GM21381 (cell line): ENCODE measurements at regions not wholly inside any gene's neighbourhood (a gene's known extent, or its start where the extent isn't known, plus 50 kb on each side); places are given as distances from the start of the nearest gene placed in this dataset.
"Not testable (repeated sequence)": the region's sequence is repeated elsewhere in the genome, so short reads cannot be mapped to it uniquely, and the experiment has no call there.

Experiments used
- ATAC-seq: cut with Tn5 transposase; IDR thresholded peaks from one replicate; pipeline ENCODE4 v1.9.1; 2021; ENCODE audit warnings: mild to moderate bottlenecking, moderate library complexity; ENCODE audit not compliant: unreplicated experiment

DNA sequence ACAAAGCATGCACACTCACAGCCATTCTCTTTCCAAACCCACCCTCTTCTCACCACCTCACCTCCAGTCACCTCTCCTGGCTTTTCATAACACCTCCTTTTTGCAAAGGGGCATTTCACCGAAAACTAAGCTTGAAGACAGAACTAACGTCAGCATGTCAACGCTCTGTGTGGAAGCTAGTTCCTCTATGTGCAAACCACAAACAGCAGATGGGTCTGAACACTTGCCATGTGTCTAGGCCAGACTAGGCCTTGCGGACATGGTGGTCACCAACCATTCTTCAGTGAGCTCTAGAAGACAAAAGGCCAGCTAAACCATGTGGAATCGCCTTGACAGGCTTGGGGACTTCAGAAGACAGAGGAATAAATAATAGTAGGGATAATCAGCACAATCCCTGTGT, 148.5 kb downstream of the TXNL1 start:
- ATAC-seq, result no peak

DNA sequence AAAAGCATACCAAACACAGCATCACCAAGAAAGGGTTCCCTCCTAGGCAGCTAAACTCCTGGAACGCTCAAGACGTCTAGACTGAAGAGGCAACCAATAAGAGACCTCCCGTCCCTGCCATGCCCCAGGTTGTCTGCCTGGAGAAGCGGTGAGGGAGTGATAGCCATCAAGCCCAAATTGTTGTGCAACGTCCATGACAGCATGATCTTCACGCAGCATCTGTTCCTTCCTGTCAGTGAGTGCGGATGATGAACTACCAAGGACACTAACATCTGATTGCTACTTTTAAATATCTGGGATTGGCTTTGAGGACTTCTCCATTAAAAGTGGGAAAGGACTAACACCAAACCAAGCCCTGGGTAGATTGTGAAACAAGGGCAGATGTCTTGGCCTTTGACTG, 149.7 kb downstream of the TXNL1 start:
- no peak for ATAC-seq

DNA sequence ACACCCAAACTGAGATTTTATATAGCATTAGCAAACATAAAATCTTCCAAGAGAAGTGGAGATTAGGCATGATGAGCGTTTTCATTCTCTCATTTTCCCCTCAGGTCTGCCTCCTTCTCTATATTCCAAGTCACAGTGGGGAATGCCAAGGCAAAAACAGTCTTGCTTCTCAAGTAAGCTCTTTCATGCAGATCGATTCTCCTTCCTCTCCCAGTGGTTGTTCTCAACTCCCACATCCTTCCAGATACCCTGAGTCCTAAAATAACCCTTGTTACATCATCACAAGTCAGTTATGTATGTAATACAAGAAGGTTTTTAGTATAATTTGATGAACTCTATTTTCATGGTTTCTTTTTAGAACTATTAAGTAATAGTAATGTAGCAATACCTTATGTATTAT, 150.6 kb downstream of the TXNL1 start:
- ATAC-seq, result no peak

DNA sequence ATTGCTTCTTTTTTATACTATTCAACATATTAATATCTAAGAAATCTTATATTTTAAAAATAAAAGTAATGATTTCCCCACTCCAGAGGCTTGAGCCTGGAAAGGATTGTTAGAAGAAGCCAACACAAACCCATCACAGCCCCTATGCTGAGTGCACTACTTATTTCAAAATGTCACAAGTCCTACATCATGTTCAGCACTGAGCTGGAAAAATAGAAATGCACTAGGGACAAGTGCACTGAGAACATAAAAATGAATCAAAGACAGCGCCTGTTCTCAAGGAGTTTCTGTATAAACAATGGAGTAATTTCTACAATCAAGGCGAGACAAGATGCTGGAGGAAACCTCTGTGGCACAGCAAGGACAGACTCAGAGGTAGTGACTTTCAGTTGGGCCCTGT, 155.0 kb downstream of the TXNL1 start:
- ATAC-seq, result no peak

DNA sequence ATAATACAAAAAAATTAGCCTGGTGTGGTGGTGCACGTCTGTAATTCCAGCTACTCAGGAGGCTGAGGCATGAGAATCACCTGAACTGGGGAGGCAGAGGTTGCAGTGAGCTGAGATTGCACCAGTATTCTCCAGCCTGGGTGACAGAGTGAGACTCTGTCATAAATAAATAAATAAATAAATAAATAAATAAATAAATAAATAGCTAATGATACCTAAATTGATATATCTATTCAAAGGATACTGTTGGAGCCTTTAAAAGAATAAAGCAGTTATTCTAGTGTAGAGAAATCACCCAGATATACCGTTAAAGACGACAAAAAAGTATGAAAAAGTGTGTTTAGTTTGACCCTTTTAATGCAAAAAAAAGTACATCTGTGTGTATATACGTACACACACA, 155.6 kb downstream of the TXNL1 start:
- ATAC-seq, result not testable (repeated sequence)

DNA sequence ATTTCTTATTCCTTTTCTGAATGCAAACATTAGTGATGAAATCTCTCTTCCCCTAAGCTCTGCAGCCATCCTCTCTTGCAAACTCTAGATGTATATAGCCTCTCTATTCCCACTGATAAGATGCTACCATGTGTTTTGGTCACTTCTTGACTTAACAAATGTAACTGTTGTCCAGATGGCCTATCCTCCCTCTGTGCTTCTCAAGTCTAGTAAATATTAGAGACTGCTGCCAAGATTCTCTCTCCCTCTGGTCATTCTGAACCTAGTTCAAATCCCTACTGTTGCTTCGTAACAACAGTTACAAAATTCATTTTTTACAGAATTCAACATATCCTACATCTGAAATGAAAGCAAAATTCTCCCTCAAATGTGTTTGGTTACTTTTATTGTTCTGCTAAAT, 156.6 kb downstream of the TXNL1 start:
- ATAC-seq, result no peak

DNA sequence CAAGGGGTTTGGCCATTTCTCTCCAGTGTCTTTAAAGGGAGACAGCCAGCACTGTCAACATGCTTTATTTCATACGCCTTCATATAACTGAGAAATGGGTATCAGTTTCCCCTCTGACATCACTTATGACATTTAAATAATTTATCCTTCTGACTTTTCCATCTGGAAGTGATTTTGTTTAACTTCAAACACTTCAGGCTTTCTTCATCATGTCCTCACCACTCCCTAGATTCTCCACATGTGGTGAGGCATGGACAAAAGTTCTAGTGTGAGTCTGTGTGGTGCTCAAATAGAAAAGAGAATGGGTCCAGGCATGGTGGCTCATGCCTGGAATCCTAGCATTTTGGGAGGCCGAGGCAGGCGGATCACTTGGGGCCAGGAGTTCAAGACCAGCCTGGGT, 158.6 kb downstream of the TXNL1 start:
- no peak for ATAC-seq

DNA sequence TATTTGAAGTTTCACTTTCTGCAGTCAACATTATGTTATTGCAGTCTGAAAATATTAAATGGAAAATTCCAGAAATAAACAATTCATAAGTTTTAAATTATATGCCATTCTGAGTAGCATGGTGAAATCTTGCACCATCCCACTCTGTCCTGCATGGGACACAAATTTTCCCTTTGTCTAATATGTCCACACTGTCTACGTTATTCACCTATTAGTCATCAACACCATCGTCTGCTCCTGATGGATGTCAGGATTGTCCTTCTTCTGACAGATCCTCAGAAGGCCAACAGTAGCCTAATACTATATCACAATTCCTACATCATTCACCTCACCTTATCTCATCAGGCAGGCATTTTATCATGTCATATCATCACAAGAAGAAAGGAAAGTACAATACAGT, 163.1 kb downstream of the TXNL1 start:
- no peak for ATAC-seq

DNA sequence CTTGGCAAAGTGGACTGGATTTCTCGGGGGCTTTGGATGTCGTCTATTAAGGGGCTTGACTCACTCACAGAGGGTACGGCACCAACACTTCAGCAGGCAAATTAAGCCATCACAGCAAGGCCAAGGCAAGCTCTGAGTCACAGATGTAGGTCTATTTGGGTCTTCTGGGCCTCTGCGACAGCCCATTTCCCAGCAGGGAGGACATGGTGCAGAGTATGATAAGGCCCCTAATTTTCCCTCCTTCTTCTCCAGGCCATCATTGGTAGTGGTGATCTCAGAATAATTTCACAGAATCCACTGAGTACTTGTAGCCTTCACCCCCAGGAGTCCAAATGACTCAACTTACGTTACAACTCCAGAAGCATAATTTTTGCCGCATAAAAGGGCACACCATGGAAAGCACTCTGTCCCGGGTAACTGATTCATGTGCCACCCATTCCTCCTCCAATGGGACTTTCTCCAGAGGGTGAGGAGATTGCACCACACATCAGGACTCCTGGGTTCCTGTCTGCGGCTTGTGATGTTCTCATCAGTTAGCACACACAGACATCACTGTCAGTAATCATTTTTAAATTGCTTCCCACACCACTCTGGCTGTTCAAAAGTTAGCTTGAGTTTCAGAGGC, 164.9 kb downstream of the TXNL1 start:
- ATAC-seq, result no peak

DNA sequence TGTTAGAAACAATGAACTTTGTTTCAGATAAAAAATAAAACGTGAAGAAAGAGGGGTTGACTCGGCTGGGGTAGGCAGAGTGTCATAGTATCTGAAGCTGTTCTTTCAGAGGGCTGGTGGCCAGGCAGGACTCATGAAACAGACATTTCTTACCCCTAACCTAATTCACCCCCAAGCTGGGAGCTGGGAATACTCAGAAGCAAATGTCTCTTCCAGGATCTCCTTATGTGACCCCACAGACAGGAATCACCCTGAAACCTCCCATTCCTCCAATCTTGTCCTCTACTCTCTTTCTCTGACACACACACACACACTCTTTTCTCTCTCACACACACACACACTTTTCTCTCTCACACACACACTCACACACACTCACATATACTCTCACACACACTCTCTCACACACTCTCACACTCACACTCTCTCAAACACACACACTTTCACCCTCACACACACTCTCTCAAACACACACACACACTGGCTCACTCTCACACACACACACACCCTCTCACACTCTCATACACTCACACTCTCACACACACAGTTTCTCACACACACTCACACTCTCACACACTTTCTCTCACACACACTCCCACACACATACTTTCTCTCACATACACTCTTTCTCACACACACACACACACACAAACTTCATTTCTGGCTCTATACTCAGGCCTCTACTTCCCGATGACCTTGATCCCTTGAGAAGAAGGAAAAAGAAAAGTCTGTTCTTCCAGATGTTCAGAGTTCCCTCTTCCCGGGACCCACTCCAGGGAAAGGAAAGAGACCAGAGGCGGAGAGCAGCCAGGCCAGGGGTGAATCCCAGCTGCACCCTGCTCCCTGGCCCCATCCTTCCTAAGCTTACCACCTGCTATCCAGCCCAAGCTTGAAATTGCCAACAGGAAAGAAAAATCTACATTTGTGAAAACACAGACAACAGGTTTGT, 167.7 kb downstream of the TXNL1 start:
- ATAC-seq, result no peak

DNA sequence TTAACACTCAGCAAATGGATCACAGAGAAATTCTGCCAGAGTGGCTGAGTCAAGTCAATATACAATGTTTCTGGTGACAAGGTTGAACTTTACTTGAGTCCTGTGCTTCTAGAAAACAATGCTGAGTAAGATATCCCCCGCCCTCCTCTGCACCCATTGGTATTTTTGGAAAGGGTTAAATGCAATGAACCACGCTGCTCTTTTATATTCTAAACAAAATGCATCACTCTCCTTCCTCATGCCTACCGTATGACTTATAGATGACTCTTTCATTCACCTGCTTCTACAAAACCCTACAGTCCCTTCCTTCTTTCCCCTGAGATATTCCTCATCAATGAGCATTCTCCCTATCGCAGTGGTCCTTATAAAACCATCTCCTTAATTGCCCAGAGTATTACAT, 168.8 kb downstream of the TXNL1 start:
- no peak for ATAC-seq

DNA sequence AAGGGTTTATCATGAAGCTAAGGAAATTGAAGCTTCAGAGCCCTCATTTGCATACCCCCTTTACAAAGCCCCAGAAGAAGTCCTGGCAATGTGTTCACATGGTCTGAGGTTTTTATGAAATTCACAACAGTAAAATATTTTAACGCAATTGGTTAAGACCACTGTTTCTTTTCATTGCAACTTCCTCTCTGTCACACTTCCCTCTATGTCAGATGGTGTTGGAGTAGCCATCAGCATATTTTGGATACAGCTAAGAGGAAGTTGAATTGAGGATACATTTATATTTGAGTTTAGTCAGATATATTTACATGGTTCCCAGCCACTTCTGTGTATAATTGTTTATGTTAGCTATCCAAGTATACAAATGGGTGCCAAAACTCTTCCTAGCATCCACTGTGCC, 170.0 kb downstream of the TXNL1 start:
- no peak for ATAC-seq

DNA sequence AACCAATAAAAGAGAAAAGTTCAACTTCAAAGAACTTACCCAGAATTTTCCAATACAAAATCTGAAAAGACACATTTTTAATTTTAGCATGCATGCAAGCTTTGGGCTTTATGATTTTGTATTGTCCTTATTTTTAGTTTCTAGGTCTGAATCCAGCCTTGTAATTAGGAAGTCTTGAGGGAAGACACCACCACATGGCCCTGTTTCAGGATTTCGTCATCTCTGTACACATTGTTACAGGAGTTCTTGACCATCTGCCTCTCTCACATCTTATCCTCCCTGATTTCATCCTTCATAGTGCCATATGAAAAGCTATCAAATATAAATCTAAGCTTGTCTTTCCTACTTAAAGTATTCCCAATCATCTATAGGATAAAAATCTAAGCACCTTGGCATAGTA, 176.1 kb downstream of the TXNL1 start:
- ATAC-seq, result no peak

DNA sequence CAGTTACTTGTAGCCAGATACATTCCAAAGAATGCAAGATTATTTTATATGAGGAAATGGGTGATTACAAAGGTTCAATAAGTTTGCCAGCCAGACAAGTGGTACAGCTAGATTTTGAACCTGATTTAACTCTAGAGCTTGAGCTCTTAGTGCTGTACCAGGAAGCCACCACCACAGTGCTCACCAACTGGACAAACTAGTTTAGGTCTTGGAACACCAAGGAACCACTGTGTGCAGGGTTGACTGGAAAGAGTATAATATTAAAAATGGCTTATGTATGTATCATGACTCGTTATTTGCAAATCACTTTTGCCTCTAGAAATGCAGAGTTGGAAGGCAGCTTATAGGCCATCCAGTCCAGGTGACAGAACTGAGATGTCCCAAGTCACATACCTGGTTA, 177.2 kb downstream of the TXNL1 start:
- ATAC-seq, result no peak

DNA sequence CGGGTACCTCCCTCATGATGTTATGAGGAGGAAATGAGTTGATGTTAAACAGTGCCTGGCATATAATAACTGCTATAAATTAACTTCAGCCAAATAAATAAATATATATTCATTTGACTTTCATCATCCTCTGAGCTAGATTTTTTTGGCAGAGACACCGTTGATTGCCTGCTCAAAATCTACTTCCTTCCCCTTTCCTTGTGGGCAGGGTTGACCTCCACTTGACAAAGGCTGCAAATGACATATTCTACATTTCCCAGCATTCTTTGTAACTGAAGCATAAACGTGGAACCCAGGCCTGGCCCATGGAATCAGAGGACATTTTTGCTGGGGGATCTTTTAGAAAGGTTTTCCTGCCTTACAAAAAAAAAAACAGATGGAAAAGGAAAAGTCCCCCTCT, 177.8 kb downstream of the TXNL1 start:
- no peak for ATAC-seq

DNA sequence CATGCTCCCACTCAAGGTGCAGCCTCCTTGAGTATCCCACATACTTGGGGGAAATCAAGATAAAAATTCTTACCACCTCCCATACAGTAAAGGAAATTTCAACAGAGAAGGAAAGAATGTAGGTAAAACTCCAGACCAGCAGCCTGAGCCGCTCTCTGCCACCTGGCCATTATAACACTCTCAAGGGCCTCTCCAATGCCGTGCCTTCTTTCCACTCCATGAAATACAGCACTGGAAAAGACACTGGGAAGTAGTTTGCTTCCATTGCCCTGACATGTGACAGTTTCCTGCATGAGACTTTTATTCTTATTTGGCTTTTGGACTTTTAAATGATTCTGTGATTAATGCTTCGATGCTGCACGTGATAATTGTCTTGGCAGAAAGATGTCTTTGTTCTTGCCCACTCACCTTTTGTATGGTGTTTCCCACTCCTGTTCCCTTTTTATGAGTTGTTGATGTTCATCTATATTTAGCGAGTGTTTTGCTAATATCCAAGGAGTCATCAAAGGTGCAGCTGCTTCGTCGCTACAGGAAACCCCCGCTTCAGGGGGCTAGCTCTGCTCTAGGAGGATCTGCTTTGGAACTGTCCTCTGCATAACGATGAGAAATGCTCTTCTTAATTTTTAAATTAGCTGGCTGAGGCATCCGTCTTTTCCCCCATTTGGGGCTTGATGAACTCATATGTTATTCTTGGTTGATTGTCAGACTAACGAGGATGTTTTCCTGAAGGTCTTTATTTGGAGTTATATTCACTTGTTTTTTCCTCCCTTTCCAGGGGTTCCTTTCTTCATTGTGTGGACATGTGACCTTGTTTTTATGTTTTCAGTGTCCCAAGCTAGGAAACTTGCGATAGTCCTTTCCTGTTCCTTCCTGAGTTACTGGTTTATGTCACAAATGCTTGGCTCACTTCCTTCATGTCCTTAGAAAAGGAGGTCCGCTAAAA, 179.4 kb downstream of the TXNL1 start:
- ATAC-seq, result no peak

DNA sequence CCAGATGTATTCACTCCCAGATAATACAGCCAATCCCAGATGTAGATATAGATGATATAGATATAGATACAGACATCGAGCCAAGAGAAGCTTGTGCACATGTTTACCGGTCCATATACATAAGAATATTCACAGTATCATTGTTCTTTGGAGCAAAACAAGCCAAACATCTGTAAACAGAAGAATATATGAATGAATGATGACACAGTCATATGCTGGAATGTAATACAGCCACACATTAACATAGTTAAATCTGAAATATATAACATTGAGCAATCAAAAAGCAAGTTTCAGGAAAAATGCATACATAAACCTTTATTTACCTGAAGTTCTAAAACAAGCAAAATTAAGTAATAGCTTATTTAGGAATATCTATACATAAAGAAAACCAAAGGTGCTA, 182.5 kb downstream of the TXNL1 start:
- ATAC-seq, result no peak

DNA sequence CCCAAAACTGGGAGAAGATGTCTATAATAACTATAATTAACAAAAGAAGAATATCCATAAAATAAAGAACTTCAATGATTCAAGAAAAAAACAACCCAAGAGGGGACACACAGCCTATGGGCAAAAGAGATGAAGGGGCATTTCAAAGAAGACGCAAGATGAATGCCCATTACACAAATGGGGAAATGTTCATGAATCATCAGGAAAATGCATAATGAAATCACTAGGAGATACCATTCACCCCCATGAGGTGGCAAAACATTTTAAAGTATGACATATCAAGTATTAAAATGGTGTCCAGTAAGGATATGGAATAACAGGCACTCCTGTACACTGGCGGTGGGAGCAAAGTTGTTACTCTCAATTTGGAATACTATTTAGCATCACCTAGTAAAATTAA, 183.3 kb downstream of the TXNL1 start:
- ATAC-seq, result no peak

DNA sequence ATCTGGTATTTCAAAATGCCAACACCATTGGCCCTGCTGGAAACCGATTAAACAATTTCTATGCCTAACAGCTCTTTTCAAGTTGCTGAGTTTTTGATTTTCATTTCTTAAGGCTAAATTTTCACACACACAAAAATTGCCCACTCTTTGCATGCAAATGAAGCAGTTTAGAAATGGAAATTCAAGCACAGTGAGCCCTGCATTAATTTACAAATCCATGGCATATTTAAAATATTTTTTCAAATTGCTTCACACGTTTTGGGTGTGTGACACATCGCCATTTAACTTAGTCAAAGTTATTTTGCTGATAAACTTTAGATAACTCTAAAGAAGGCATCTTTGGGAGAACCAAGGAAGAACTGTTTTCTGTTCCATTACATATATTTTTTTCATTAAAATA, 184.8 kb downstream of the TXNL1 start:
- no peak for ATAC-seq

DNA sequence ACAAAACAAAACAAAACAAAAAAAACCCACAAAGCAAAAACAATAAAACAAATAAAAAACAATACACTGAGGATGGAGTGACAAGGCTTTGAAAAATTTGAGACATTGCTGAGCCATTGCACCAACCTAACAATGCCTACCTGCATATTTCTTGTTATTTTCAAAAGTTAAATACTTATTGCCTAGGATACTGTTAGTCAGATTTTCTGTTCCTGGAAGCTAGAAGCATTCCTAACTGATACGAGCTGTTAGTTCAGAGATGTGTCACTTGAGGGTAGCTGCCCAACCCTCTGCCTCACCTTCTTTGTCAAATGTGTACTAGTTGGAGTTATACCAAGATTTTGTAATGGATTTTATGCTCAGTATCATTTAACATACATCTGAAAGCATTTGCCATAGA, 187.2 kb downstream of the TXNL1 start:
- no peak for ATAC-seq

DNA sequence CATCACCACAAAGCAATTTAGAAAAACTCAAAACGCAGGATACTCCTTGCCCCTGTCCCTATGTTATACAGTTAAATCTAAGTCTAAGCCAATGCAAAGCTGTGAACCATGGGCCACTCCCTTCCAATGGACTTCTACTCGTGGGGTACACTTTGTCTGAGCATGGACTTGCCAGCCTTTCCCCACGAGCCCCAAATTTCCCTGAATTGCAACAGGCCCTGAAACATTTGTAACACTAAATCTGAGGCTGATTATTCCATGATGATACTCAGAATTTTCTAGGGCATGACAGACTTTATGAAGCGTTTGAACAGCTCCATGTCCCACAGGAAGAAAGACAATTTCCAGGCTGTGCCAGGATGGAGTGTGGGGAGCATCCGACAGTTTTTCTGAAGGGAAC, 189.6 kb downstream of the TXNL1 start:
- ATAC-seq, result no peak
